Left cardiac atrium (tissue), 4 donors: ENCODE measurements at regions not wholly inside any gene's neighbourhood (a gene's known extent, or its start where the extent isn't known, plus 50 kb on each side); places are given as distances from the start of the nearest gene placed in this dataset.
"Not testable (repeated sequence)": the region's sequence is repeated elsewhere in the genome, so short reads cannot be mapped to it uniquely, and the experiment has no call there.

ENCODE experiments used
- ATAC-seq, 2 donors: fragments of 200-7000 bp; cut with Tn5 transposase; one replicate each; pipeline ENCODE4 v1.9.1; 2020; ENCODE audit warnings: mild to moderate bottlenecking in 2 of 2, moderate library complexity in 2 of 2
- DNase-seq: peaks from one replicate; pipeline ENCODE4 v3.0.0-alpha.2; 2020
- intact Hi-C, 2 donors: fragments of 100-400 bp; cut with DNase I; formaldehyde crosslinking; loops; one replicate each; pipeline versions ENCODE4 v1.14.1 to v1.15.1; 2022 to 2023
- donor health status: DM: no; HTN: yes; CAD: no.
- donor health status: DM: no; HTN: yes; CAD: no; lungs with severe emphysema.
- donor health status: DM: yes; HTN: yes; CAD: no.
- donor health status: Dilated cardiomyopathy.

DNA sequence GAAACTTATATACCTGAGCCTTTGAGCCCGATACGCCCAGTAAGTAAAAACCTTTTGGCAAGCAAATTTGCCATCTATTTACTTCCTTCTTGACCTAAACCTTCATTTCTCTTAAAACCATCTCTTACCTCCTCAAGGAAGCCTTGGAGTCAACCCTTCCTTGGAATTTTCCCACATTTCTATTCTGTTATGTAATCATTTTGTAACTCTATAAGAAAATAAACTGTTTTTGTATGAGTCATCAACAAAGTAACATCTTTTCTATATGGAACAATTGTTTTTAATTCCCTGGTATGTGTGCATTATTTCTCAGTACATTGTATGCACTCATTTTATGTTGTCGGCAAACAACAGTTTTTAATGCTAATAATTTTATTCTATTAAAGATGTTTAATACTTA is 162.0 kb downstream of the TEX36 start:
- no peak for ATAC-seq
- DNase-seq: no peak
- intact Hi-C loops: no loop called here

DNA sequence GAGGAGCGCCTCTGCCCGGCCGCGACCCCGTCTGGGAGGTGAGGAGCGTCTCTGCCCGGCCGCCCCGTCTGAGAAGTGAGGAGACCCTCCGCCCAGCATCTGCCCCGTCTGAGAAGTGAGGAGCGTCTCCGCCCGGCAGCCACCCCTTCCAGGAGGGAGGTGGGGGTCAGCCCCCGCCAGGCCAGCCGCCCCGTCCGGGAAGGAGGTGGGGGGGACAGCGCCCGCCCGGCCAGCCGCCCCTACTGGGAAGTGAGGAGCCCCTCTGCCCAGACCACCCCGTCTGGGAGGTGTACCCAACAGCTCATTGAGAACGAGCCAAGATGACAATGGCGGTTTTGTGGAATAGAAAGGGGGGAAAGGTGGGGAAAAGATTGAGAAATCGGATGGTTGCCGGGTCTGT is 164.6 kb downstream of the TEX36 start:
- intact Hi-C loops, ATAC-seq, DNase-seq: not testable (repeated sequence)

- no peak for DNase-seq
- ATAC-seq: no peak
- intact Hi-C loops: no loop called here
Measured at GRCh38 chr10:125515571-125515970, 167.4 kb downstream of the TEX36 start.

- DNase-seq (no peak), ATAC-seq (no peak)
- intact Hi-C loops: no loop called here
Measured at GRCh38 chr10:125514206-125515162, 168.5 kb downstream of the TEX36 start.

- intact Hi-C loops: no loop called here
- ATAC-seq (no peak), DNase-seq (no peak)
Measured at GRCh38 chr10:125513429-125514182, 169.4 kb downstream of the TEX36 start.

DNA sequence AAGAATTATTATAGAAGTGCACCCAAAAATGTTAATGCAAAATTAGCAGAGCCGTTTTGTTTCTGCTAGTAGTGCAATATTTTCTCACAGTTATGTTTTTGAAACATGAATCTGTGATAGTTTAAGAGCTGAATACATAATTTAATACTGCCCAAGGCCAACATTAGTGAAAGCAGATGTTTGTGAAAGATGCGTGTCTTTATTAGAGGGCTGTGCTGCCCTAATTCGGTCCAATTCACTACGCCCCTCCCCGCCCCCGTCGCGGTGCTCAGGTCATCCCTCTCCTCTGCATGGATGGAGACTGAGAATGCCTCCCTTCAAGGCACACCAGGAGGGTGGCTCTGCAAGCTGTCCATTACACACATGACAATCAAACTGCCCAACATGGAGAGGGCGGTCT is 172.0 kb downstream of the TEX36 start:
- ATAC-seq: no peak
- intact Hi-C loops: no loop called here
- DNase-seq: no peak

- intact Hi-C loops: no loop called here
Measured at GRCh38 chr10:125505648-125506047, 177.3 kb downstream of the TEX36 start.

GRCh38 chr10:125502276-125502675 is 180.7 kb downstream of the TEX36 start:
- ATAC-seq: no peak
- intact Hi-C loops: no loop called here
- no peak for DNase-seq

More at GRCh38 chr10:125505648-125506047, 177.3 kb downstream of the TEX36 start:
- no peak for ATAC-seq
- no peak for DNase-seq

- intact Hi-C loops: no loop called here
- no peak for ATAC-seq
- no peak for DNase-seq
Measured at GRCh38 chr10:125495386-125495785, 187.6 kb downstream of the TEX36 start.

GRCh38 chr10:125494651-125495239 is 188.2 kb downstream of the TEX36 start:
- intact Hi-C loops: no loop called here
- ATAC-seq (no peak), DNase-seq (no peak)

- ATAC-seq (no peak), DNase-seq (no peak)
- intact Hi-C loops: no loop called here
Measured at GRCh38 chr10:125491381-125491780, 191.6 kb downstream of the TEX36 start.

DNA sequence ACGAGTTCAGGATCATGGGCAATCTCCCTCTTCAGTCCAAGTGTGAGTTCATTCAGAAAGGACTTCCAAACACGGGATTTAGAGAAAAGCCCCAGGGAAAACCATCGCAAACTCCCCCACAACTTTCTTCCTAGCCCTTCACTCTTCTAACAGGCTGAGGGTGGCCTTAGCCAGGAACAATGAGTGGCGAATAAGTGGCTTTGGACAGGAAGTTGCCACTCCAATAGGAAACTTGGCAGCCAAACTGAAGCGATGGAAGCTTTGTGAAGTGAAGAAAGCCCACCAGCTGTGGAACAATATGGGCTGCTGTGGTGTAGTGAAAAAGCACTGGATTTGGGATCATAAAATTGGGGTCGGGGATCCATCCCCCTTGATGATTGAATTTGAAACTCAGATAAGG is 193.2 kb downstream of the TEX36 start:
- intact Hi-C loops: no loop called here
- ATAC-seq: no peak
- DNase-seq: no peak

DNA sequence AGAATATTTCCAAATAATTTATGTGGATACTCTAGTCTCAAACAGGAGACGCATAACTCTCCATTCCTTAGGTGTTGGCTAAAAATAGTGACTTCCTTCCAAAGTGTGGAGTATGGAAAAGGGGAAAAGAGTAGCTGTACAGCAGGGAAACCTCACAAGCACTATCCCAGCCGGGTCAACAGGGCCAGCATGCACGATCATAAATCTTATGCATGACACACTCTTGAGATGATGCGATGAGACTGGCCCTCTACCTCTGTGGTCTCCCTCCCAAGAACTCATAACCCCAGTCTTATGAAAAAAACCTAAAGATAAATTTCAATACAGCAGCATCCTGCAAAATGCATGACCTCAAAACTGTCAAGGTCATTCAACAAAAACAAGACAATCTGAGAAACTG is 197.3 kb downstream of the TEX36 start:
- intact Hi-C loops: no loop called here
- DNase-seq (no peak), ATAC-seq (no peak)

GRCh38 chr10:125484035-125484732 is 198.8 kb downstream of the TEX36 start:
- intact Hi-C loops: no loop called here
- ATAC-seq (no peak), DNase-seq (no peak)

DNA sequence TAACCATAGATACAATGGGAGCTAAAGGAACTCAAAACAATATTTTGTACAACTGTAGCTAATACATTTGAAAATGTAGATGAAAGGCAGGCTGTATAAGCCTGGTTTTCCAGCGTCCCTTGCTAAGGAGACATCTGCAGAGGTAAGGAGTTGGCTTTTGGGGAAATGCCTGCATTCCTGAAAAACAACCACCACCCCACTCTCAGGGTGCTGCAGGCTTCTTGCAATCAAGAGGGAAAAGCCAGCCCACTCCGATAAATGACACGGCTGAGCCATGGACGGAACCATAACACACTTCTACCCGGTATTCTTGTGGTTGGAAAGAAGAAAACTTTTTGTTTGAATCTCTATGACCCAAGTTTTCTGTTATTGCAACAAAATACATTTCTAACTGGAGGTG is 200.3 kb downstream of the TEX36 start:
- no peak for DNase-seq
- intact Hi-C loops: no loop called here
- no peak for ATAC-seq

- DNase-seq (no peak), ATAC-seq (no peak)
- intact Hi-C loops: no loop called here
Measured at GRCh38 chr10:125482108-125482507, 200.9 kb downstream of the TEX36 start.

DNA sequence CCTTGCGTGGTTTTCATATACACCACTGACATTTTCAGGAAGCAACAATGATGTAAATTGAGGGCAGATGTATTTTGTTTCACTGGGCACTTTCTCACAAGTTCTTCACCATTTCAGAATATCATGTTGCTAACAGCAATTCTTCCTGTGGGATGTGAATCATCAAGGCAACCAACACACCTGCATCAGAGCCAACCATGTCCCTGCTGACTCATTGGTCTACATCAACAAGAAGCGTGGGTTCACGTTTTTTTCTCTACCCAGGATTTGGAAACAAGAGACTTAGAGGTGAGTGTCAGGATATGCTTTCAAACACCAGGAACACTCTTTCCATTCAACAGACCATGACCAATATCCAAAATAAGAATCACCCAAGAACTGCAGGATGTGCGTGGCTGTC is 203.9 kb downstream of the TEX36 start:
- no peak for DNase-seq
- ATAC-seq: no peak
- intact Hi-C loops: no loop called here

DNA sequence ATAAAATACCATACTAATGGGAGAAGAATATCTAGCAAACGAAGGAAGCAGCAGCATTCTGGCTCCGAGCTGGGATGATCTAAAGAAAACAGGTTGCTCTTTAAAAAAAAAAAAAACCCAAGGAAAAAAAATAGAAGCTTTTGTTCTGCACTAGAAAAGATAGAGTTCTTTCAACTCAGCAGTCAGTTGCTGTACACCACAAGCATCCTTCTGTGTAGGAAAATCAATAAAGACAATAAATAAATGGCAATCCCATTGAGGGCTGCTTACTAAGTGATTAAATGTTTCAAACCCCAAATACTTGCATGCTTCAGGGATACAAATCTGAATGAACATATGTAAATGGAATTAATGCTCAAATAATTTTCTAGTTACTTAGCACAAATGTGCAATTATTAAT is 207.1 kb downstream of the TEX36 start:
- no peak for ATAC-seq
- no peak for DNase-seq
- intact Hi-C loops: no loop called here

DNA sequence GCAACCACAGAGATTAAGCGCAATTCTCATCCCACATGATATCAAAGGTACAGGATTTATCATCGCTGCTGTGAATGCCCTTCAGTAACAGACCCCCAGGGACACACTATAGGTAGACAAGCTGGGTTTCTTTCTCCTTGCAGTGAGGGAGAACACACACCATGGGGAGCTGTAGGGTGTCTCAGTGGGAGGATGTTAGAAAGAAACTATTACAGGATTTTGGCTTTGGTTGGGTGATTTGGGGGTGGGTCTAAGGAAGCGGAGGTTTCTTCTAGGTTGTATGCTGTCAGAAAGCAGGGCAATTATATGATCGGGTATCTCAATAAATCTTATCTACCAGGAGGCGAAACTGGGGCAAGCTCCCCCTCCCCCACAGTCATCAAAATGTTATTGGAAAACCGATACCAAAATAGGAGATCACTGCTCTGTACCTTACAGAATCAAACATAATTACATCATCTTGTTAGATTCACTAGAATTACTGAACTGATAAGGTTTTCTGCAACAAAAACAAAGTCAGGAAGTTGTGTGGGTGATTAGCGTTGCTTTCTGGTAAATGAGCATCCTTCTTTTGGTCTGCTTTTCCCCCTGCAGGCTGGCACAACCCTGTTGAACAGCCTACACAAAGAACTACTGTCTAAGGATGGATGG is 209.7 kb downstream of the TEX36 start:
- intact Hi-C loops: no loop called here
- ATAC-seq (no peak), DNase-seq (no peak)
